ENCODE measurements at regions not wholly inside any gene's neighbourhood (a gene's known extent, or its start where the extent isn't known, plus 50 kb on each side); places are given as distances from the start of the nearest gene placed in this dataset.

GRCh38 chr15:37767841-37768455 is 166.5 kb upstream of the TMCO5A start:
- FAIRE-seq (no peak), DNase-seq (ENCODE audit: low spot score in 2 of 2) (no peak)

GRCh38 chr15:37771465-37771864 is 163.0 kb upstream of the TMCO5A start:
- no peak for FAIRE-seq
- no peak for DNase-seq (ENCODE audit: low spot score in 2 of 2)

GRCh38 chr15:37773111-37773860 is 161.2 kb upstream of the TMCO5A start:
- DNase-seq (ENCODE audit: low spot score in 2 of 2) (no peak), FAIRE-seq (no peak)

GRCh38 chr15:37774961-37775360 is 159.5 kb upstream of the TMCO5A start:
- FAIRE-seq (no peak), DNase-seq (ENCODE audit: low spot score in 2 of 2) (no peak)

- DNase-seq (ENCODE audit: low spot score in 2 of 2) (no peak), FAIRE-seq (no peak)
These were observed 157.4 kb upstream of the TMCO5A start for GRCh38 chr15:37777006-37777405.

GRCh38 chr15:37783290-37783689 is 151.2 kb upstream of the TMCO5A start:
- DNase-seq (ENCODE audit: low spot score in 2 of 2) (no peak), FAIRE-seq (no peak)

GRCh38 chr15:37788330-37788729 is 146.1 kb upstream of the TMCO5A start:
- no peak for FAIRE-seq

GRCh38 chr15:37788767-37789396 is 145.6 kb upstream of the TMCO5A start:
- FAIRE-seq, result no peak
- no peak for DNase-seq (ENCODE audit: low spot score in 2 of 2)

More at GRCh38 chr15:37788330-37788729, 146.1 kb upstream of the TMCO5A start:
- no peak for DNase-seq (ENCODE audit: low spot score in 2 of 2)

- FAIRE-seq, result no peak
- DNase-seq (ENCODE audit: low spot score in 2 of 2), result no peak
These were observed 145.0 kb upstream of the TMCO5A start for GRCh38 chr15:37789397-37789786.

GRCh38 chr15:37789881-37790280 is 144.6 kb upstream of the TMCO5A start:
- DNase-seq (ENCODE audit: low spot score in 2 of 2) (no peak), FAIRE-seq (no peak)

- DNase-seq (ENCODE audit: low spot score in 2 of 2) (no peak), FAIRE-seq (no peak)
These were observed 142.7 kb upstream of the TMCO5A start for GRCh38 chr15:37791693-37792092.

- FAIRE-seq, result no peak
- DNase-seq (ENCODE audit: low spot score in 2 of 2), result no peak
These were observed 142.1 kb upstream of the TMCO5A start for GRCh38 chr15:37792351-37792750.

GRCh38 chr15:37793851-37794250 is 140.6 kb upstream of the TMCO5A start:
- no peak for DNase-seq (ENCODE audit: low spot score in 2 of 2)
- no peak for FAIRE-seq

- no peak for DNase-seq (ENCODE audit: low spot score in 2 of 2)
- FAIRE-seq, result no peak
These were observed 139.5 kb upstream of the TMCO5A start for GRCh38 chr15:37794947-37795346.

GRCh38 chr15:37801529-37801928 is 132.9 kb upstream of the TMCO5A start:
- DNase-seq (ENCODE audit: low spot score in 2 of 2) (no peak), FAIRE-seq (no peak)

GRCh38 chr15:37806808-37807207 is 127.6 kb upstream of the TMCO5A start:
- FAIRE-seq, result no peak
- no peak for DNase-seq (ENCODE audit: low spot score in 2 of 2)

GRCh38 chr15:37810381-37810780 is 124.1 kb upstream of the TMCO5A start:
- no peak for FAIRE-seq
- DNase-seq (ENCODE audit: low spot score in 2 of 2), result no peak

- no peak for FAIRE-seq
- no peak for DNase-seq (ENCODE audit: low spot score in 2 of 2)
These were observed 121.1 kb upstream of the TMCO5A start for GRCh38 chr15:37813306-37813705.

- FAIRE-seq (no peak), DNase-seq (ENCODE audit: low spot score in 2 of 2) (no peak)
These were observed 119.5 kb upstream of the TMCO5A start for GRCh38 chr15:37814847-37815515.

GRCh38 chr15:37818152-37818677 is 116.2 kb upstream of the TMCO5A start:
- DNase-seq (ENCODE audit: low spot score in 2 of 2) (no peak), FAIRE-seq (no peak)

GRCh38 chr15:37819191-37819590 is 115.2 kb upstream of the TMCO5A start:
- FAIRE-seq (no peak), DNase-seq (ENCODE audit: low spot score in 2 of 2) (no peak)
